Type B pancreatic cell (in vitro differentiated cells): ENCODE measurements at regions not wholly inside any gene's neighbourhood (a gene's known extent, or its start where the extent isn't known, plus 50 kb on each side); places are given as distances from the start of the nearest gene placed in this dataset.

Source experiments
- DNase-seq: peaks from one replicate; pipeline ENCODE4 v3.0.0; 2021; ENCODE audit warnings: mixed read lengths; ENCODE audit not compliant: unreplicated experiment; ENCODE audit errors: extremely low spot score
- H3K27ac Mint-ChIP-seq: 2 replicates; pipeline ENCODE4 v1.8.0; 2021; ENCODE audit warnings: mild to moderate bottlenecking, mixed read lengths
- H3K27me3 Mint-ChIP-seq: 2 replicates; pipeline ENCODE4 v1.8.0; 2021; ENCODE audit warnings: mixed read lengths
- H3K36me3 Mint-ChIP-seq: 2 replicates; pipeline ENCODE4 v1.8.0; 2021; ENCODE audit warnings: mixed read lengths
- H3K4me1 Mint-ChIP-seq: one replicate; pipeline ENCODE4 v1.8.0; 2021; ENCODE audit warnings: mixed read lengths; ENCODE audit not compliant: unreplicated experiment
- H3K4me3 Mint-ChIP-seq: 2 replicates; pipeline ENCODE4 v1.8.0; 2021; ENCODE audit warnings: mild to moderate bottlenecking, mixed read lengths
- H3K9me3 Mint-ChIP-seq: 2 replicates; pipeline ENCODE4 v1.8.0; 2021; ENCODE audit warnings: mixed read lengths
- TF ChIP-seq, protein P1 (sequence below): fragments of 200-600 bp; sonication (generic); conservative IDR thresholded peaks from 2 replicates; pipeline ENCODE4 v1.5.0; 2021; ENCODE audit warnings: antibody characterized with exemption, mild to moderate bottlenecking

DNA sequence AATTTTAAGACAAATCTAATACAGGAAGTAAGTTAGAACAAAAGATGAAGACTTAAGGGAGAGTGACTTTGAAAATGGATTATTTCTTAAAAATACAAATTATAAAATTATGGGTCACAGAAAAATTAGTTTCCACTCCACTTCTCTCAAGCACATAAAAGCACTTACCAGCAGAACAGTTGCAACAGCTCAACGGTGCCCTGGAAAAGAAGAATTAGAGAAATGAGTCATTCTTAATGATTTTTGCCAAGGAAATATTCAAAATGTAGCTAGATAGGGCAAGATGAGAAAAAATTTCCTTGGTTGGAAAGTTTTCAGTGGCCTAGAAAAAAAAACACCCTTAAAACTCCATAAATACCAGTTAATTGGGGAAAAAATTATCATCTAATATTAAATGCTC lies 2185.6 kb upstream of the CELF4 start:
- H3K4me1 Mint-ChIP-seq = peaks cover 9% of the 10 kb centered on the region
- TF ChIP-seq, protein P1, sequence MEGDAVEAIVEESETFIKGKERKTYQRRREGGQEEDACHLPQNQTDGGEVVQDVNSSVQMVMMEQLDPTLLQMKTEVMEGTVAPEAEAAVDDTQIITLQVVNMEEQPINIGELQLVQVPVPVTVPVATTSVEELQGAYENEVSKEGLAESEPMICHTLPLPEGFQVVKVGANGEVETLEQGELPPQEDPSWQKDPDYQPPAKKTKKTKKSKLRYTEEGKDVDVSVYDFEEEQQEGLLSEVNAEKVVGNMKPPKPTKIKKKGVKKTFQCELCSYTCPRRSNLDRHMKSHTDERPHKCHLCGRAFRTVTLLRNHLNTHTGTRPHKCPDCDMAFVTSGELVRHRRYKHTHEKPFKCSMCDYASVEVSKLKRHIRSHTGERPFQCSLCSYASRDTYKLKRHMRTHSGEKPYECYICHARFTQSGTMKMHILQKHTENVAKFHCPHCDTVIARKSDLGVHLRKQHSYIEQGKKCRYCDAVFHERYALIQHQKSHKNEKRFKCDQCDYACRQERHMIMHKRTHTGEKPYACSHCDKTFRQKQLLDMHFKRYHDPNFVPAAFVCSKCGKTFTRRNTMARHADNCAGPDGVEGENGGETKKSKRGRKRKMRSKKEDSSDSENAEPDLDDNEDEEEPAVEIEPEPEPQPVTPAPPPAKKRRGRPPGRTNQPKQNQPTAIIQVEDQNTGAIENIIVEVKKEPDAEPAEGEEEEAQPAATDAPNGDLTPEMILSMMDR = no peak
- no peak overlapping the region for H3K4me3 Mint-ChIP-seq
- no peak overlapping the region for H3K27ac Mint-ChIP-seq
- H3K9me3 Mint-ChIP-seq = peaks cover 16% of the 10 kb centered on the region
- no peak for DNase-seq
- peaks cover 15% of the 10 kb centered on the region for H3K36me3 Mint-ChIP-seq
- no peaks in the 10 kb centered on the region for H3K27me3 Mint-ChIP-seq

DNA sequence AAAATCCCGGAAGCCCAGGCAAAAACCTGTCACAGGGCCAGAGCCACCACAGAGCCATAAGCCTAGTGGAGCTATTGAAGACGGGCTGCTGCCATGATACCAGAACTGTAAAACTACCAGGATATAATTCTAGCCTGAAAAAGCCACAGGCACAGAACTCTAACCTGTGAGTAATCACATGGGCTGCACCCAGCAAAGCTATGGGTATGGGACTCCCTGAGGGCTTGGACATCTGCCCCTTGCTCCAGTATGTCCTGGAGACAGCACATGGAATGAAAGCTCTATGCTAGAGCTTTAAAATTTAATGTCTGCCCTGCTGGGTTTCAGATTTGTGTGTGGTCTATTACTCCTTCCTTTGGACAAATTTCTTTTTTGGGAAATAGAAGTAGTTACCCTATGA lies 2183.6 kb upstream of the CELF4 start:
- TF ChIP-seq, protein P1 = no peak
- peaks cover 9% of the 10 kb centered on the region for H3K36me3 Mint-ChIP-seq

DNA sequence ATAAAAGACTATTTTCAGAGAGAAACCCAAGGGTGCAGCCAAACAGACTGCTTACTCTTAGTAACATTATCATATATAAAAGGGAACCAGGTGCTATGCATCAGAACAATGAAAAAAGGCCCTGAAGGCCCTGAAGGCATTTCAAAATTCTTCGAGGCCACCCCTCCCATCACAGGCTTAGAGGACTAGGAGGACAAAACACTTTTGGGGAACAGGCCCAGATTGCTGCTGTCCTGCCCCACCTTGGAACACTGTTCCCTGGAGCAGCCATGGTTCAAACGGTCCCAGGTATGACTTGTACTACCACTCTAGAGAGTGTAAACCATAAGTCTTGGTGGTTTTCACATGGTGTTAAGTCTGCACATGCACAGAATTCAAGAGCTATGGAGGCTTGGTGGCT lies 2183.1 kb upstream of the CELF4 start:
- H3K9me3 Mint-ChIP-seq = peaks cover 9% of the 10 kb centered on the region
- peaks cover 9% of the 10 kb centered on the region for H3K4me1 Mint-ChIP-seq
- H3K4me3 Mint-ChIP-seq = no peak overlapping the region
- no peak overlapping the region for H3K27ac Mint-ChIP-seq
- TF ChIP-seq, protein P1 = no peak
- peaks cover 9% of the 10 kb centered on the region for H3K36me3 Mint-ChIP-seq
- no peak for DNase-seq
- H3K27me3 Mint-ChIP-seq = no peaks in the 10 kb centered on the region

More for the DNA sequence above, 2183.6 kb upstream of the CELF4 start:
- Mint-ChIP-seq H3K27ac (no peak overlapping the region), H3K4me3 (no peak overlapping the region), H3K4me1 (peaks cover 9% of the 10 kb centered on the region), H3K27me3 (no peaks in the 10 kb centered on the region), H3K9me3 (peaks cover 9% of the 10 kb centered on the region)
- no peak for DNase-seq

DNA sequence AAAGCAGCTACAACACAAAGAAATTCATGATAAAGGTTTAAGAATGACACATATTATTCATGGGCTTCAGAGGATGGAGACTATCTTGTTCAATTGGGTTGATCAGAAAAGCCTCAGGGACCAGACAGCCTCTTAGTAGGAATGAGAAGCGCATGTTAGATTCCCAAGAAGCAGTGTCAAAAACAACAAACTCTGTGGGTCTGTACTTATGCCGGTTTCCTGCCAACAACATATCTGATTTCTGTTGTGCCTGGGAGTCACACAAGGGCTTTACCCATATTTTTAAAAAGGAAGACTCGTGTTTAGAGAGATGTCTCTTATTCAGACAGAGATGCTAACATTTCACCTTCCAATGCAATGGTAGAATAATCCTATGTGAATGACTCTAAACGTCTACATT lies 2180.6 kb upstream of the CELF4 start:
- peaks cover 9% of the 10 kb centered on the region for H3K9me3 Mint-ChIP-seq
- H3K4me3 Mint-ChIP-seq = no peak overlapping the region
- TF ChIP-seq, protein P1 = no peak
- H3K27me3 Mint-ChIP-seq = no peaks in the 10 kb centered on the region
- H3K36me3 Mint-ChIP-seq = peaks cover 9% of the 10 kb centered on the region
- no peak overlapping the region for H3K27ac Mint-ChIP-seq
- peaks cover 8% of the 10 kb centered on the region for H3K4me1 Mint-ChIP-seq
- no peak for DNase-seq

DNA sequence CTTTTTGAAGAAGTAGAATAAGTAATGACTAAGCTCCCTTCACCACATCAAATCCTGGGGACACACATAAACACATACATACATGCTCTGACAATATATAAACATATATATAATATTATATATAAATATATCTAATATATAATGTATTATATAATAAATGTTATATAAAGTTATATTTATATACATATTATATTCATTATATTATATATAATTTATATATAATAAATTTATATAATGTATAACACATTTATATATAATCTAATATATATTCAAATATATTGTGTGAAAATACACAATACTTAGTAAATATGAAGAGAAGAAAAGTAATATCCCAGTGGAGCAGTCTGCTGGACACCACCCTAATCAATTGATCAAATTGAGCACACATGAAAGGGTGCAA lies 2177.9 kb upstream of the CELF4 start:
- Mint-ChIP-seq H3K9me3 (peaks cover 8% of the 10 kb centered on the region), H3K4me1 (peaks cover 10% of the 10 kb centered on the region), H3K27me3 (no peaks in the 10 kb centered on the region), H3K27ac (no peak overlapping the region), H3K36me3 (peaks cover 4% of the 10 kb centered on the region), H3K4me3 (no peak overlapping the region)
- TF ChIP-seq, protein P1 = no peak
- no peak for DNase-seq
